ENCODE measurements at regions not wholly inside any gene's neighbourhood (a gene's known extent, or its start where the extent isn't known, plus 50 kb on each side); places are given as distances from the start of the nearest gene placed in this dataset.

GRCh38 chr15:93880358-93880757 lies 351.0 kb upstream of the MCTP2 start:
- DNase-seq (ENCODE audit: low read depth in 2 of 2): no peak

- no peak for DNase-seq (ENCODE audit: low read depth in 2 of 2)
Measured at GRCh38 chr15:93870583-93870982, 360.8 kb upstream of the MCTP2 start.

GRCh38 chr15:93866948-93867347 lies 364.4 kb upstream of the MCTP2 start:
- no peak for DNase-seq (ENCODE audit: low read depth in 2 of 2)

- no peak for DNase-seq (ENCODE audit: low read depth in 2 of 2)
Measured at GRCh38 chr15:93866476-93866875, 364.9 kb upstream of the MCTP2 start.

- DNase-seq (ENCODE audit: low read depth in 2 of 2): no peak
Measured at GRCh38 chr15:93865586-93865985, 365.8 kb upstream of the MCTP2 start.

- DNase-seq (ENCODE audit: low read depth in 2 of 2): no peak
Measured at GRCh38 chr15:93862791-93863190, 368.6 kb upstream of the MCTP2 start.

GRCh38 chr15:93861956-93862741 lies 369.2 kb upstream of the MCTP2 start:
- DNase-seq (ENCODE audit: low read depth in 2 of 2): no peak

- DNase-seq (ENCODE audit: low read depth in 2 of 2): no peak
Measured at GRCh38 chr15:93861413-93861812, 369.9 kb upstream of the MCTP2 start.

- no peak for DNase-seq (ENCODE audit: low read depth in 2 of 2)
Measured at GRCh38 chr15:93860701-93861100, 370.7 kb upstream of the MCTP2 start.

GRCh38 chr15:93859176-93859575 lies 372.2 kb upstream of the MCTP2 start:
- no peak for DNase-seq (ENCODE audit: low read depth in 2 of 2)

GRCh38 chr15:93855181-93855826 lies 376.1 kb upstream of the MCTP2 start:
- no peak for DNase-seq (ENCODE audit: low read depth in 2 of 2)

GRCh38 chr15:93854088-93854487 lies 377.3 kb upstream of the MCTP2 start:
- no peak for DNase-seq (ENCODE audit: low read depth in 2 of 2)

GRCh38 chr15:93852761-93853160 lies 378.6 kb upstream of the MCTP2 start:
- no peak for DNase-seq (ENCODE audit: low read depth in 2 of 2)

- no peak for DNase-seq (ENCODE audit: low read depth in 2 of 2)
Measured at GRCh38 chr15:93848490-93848889, 382.9 kb upstream of the MCTP2 start.

- no peak for DNase-seq (ENCODE audit: low read depth in 2 of 2)
Measured at GRCh38 chr15:93848076-93848475, 383.3 kb upstream of the MCTP2 start.

- no peak for DNase-seq (ENCODE audit: low read depth in 2 of 2)
Measured at GRCh38 chr15:93846148-93846547, 385.2 kb upstream of the MCTP2 start.

GRCh38 chr15:93837450-93837849 lies 393.9 kb upstream of the MCTP2 start:
- DNase-seq (ENCODE audit: low read depth in 2 of 2): no peak

GRCh38 chr15:93835344-93835743 lies 396.0 kb upstream of the MCTP2 start:
- DNase-seq (ENCODE audit: low read depth in 2 of 2): no peak

- no peak for DNase-seq (ENCODE audit: low read depth in 2 of 2)
Measured at GRCh38 chr15:93831641-93832040, 399.7 kb upstream of the MCTP2 start.

GRCh38 chr15:93830221-93831080 lies 400.9 kb upstream of the MCTP2 start:
- no peak for DNase-seq (ENCODE audit: low read depth in 2 of 2)

GRCh38 chr15:93829115-93829870 lies 402.1 kb upstream of the MCTP2 start:
- no peak for DNase-seq (ENCODE audit: low read depth in 2 of 2)

- no peak for DNase-seq (ENCODE audit: low read depth in 2 of 2)
Measured at GRCh38 chr15:93826790-93827189, 404.6 kb upstream of the MCTP2 start.
